ENCODE measurements at regions not wholly inside any gene's neighbourhood (a gene's known extent, or its start where the extent isn't known, plus 50 kb on each side); places are given as distances from the start of the nearest gene placed in this dataset.

GRCh38 chr1:103469801-103470200, 55.7 kb upstream of the RNPC3 start:
- no peaks in the 10 kb centered on the region for H3K9me3 Mint-ChIP-seq
- intact Hi-C loops (cut with micrococcal nuclease) = no loop called here
- H3K4me1 Mint-ChIP-seq = no peaks in the 10 kb centered on the region
- peaks cover 3% of the 10 kb centered on the region for H3K27me3 Mint-ChIP-seq
- CTCF ChIA-PET = no interaction called here
- H3K4me3 Mint-ChIP-seq = no peak overlapping the region
- POLR2A ChIA-PET = no interaction called here
- H3K27ac Mint-ChIP-seq = no peak overlapping the region
- no peaks in the 10 kb centered on the region for H3K36me3 Mint-ChIP-seq (ENCODE audit: low read depth)
- ATAC-seq (ENCODE audit: low read depth) = no peak
- DNase-seq = no peak
- no peak for TF ChIP-seq CTCF (IDR thresholded peaks at IDR 0.05)

- Mint-ChIP-seq H3K4me1 (no peaks in the 10 kb centered on the region), H3K9me3 (no peaks in the 10 kb centered on the region), H3K36me3 (ENCODE audit: low read depth) (no peaks in the 10 kb centered on the region), H3K27me3 (peaks cover 2% of the 10 kb centered on the region), H3K4me3 (no peak overlapping the region), H3K27ac (no peak overlapping the region)
- TF ChIP-seq CTCF (IDR thresholded peaks at IDR 0.05) = no peak
- ChIA-PET POLR2A (no interaction called here), CTCF (no interaction called here)
- ATAC-seq (ENCODE audit: low read depth) (no peak), DNase-seq (no peak)
- intact Hi-C loops (cut with micrococcal nuclease) = no loop called here
These were observed 58.4 kb upstream of the RNPC3 start for GRCh38 chr1:103467100-103467499.

GRCh38 chr1:103461161-103462105, 64.1 kb upstream of the RNPC3 start:
- Mint-ChIP-seq H3K9me3 (no peaks in the 10 kb centered on the region), H3K27me3 (peaks cover 2% of the 10 kb centered on the region), H3K27ac (no peak overlapping the region), H3K4me1 (no peaks in the 10 kb centered on the region), H3K36me3 (ENCODE audit: low read depth) (no peaks in the 10 kb centered on the region), H3K4me3 (no peak overlapping the region)
- ATAC-seq (ENCODE audit: low read depth) = no peak
- ChIA-PET POLR2A (no interaction called here), CTCF (interaction anchor here (0.9 to 1.3 kb wide), 4 partner anchors 11 to 1941 kb away, joined by 3 to 4 read pairs (median 3); no protein-coding TSS in a partner anchor)
- DNase-seq = no peak
- no peak for TF ChIP-seq CTCF (IDR thresholded peaks at IDR 0.05)
- intact Hi-C loops (cut with micrococcal nuclease) = no loop called here

GRCh38 chr1:103460511-103460910, 65.0 kb upstream of the RNPC3 start:
- Mint-ChIP-seq H3K27me3 (no peaks in the 10 kb centered on the region), H3K4me1 (no peaks in the 10 kb centered on the region), H3K36me3 (ENCODE audit: low read depth) (no peaks in the 10 kb centered on the region), H3K4me3 (no peak overlapping the region), H3K27ac (no peak overlapping the region), H3K9me3 (no peaks in the 10 kb centered on the region)
- no peak for ATAC-seq (ENCODE audit: low read depth)
- POLR2A ChIA-PET = no interaction called here
- intact Hi-C loops (cut with micrococcal nuclease) = no loop called here
- TF ChIP-seq CTCF (IDR thresholded peaks at IDR 0.05) = no peak
- no peak for DNase-seq
- CTCF ChIA-PET = interaction anchor here (1.1 to 1.3 kb wide), 2 partner anchors 12 to 1893 kb away, joined by 3 read pairs; no protein-coding TSS in a partner anchor

- Mint-ChIP-seq H3K27me3 (no peaks in the 10 kb centered on the region), H3K27ac (no peak overlapping the region), H3K4me1 (no peaks in the 10 kb centered on the region), H3K36me3 (ENCODE audit: low read depth) (no peaks in the 10 kb centered on the region), H3K4me3 (no peak overlapping the region), H3K9me3 (no peaks in the 10 kb centered on the region)
- ATAC-seq (ENCODE audit: low read depth) = no peak
- POLR2A ChIA-PET = no interaction called here
- no peak for TF ChIP-seq CTCF (IDR thresholded peaks at IDR 0.05)
- no peak for DNase-seq
- CTCF ChIA-PET = no interaction called here
- intact Hi-C loops (cut with micrococcal nuclease) = no loop called here
These were observed 66.2 kb upstream of the RNPC3 start for GRCh38 chr1:103459346-103459745.

Data from activated B cell treated with CpG ODN at 0.5 μM for 24 hours (primary cell).